HG03135 (cell line): ENCODE measurements at regions not wholly inside any gene's neighbourhood (a gene's known extent, or its start where the extent isn't known, plus 50 kb on each side); places are given as distances from the start of the nearest gene placed in this dataset.
"Not testable (repeated sequence)": the region's sequence is repeated elsewhere in the genome, so short reads cannot be mapped to it uniquely, and the experiment has no call there.

Experiments
- ATAC-seq: cut with Tn5 transposase; IDR thresholded peaks from one replicate; pipeline ENCODE4 v1.9.1; 2021; ENCODE audit warnings: mild to moderate bottlenecking, moderate library complexity; ENCODE audit not compliant: unreplicated experiment

GRCh38 chr5:107012371-107012770 is 658.4 kb downstream of the EFNA5 start:
- ATAC-seq: no peak

- ATAC-seq: no peak
These were observed 659.1 kb downstream of the EFNA5 start for GRCh38 chr5:107011605-107012004.

- no peak for ATAC-seq
These were observed 660.7 kb downstream of the EFNA5 start for GRCh38 chr5:107010060-107010459.

- no peak for ATAC-seq
These were observed 665.1 kb downstream of the EFNA5 start for GRCh38 chr5:107005653-107006052.

- ATAC-seq: no peak
These were observed 665.6 kb downstream of the EFNA5 start for GRCh38 chr5:107005161-107005560.

GRCh38 chr5:107002115-107002514 is 668.6 kb downstream of the EFNA5 start:
- no peak for ATAC-seq

- ATAC-seq: not testable (repeated sequence)
These were observed 671.2 kb downstream of the EFNA5 start for GRCh38 chr5:106999506-106999905.

- no peak for ATAC-seq
These were observed 684.7 kb downstream of the EFNA5 start for GRCh38 chr5:106986006-106986405.

- no peak for ATAC-seq
These were observed 685.6 kb downstream of the EFNA5 start for GRCh38 chr5:106985174-106985573.

- not testable (repeated sequence) for ATAC-seq
These were observed 691.6 kb downstream of the EFNA5 start for GRCh38 chr5:106979178-106979577.

- ATAC-seq: not testable (repeated sequence)
These were observed 692.1 kb downstream of the EFNA5 start for GRCh38 chr5:106978582-106979165.

GRCh38 chr5:106976363-106976762 is 694.4 kb downstream of the EFNA5 start:
- ATAC-seq: no peak

- ATAC-seq: no peak
These were observed 696.5 kb downstream of the EFNA5 start for GRCh38 chr5:106974272-106974671.

- ATAC-seq: no peak
These were observed 703.9 kb downstream of the EFNA5 start for GRCh38 chr5:106966686-106967315.

GRCh38 chr5:106964132-106964531 is 706.6 kb downstream of the EFNA5 start:
- no peak for ATAC-seq

GRCh38 chr5:106963630-106964029 is 707.1 kb downstream of the EFNA5 start:
- no peak for ATAC-seq

- ATAC-seq: no peak
These were observed 708.1 kb downstream of the EFNA5 start for GRCh38 chr5:106962464-106963230.

GRCh38 chr5:106959387-106959786 is 711.4 kb downstream of the EFNA5 start:
- ATAC-seq: no peak

- no peak for ATAC-seq
These were observed 713.4 kb downstream of the EFNA5 start for GRCh38 chr5:106957336-106957735.

GRCh38 chr5:106956886-106957285 is 713.9 kb downstream of the EFNA5 start:
- no peak for ATAC-seq

GRCh38 chr5:106956187-106956586 is 714.5 kb downstream of the EFNA5 start:
- no peak for ATAC-seq

GRCh38 chr5:106940986-106941385 is 729.8 kb downstream of the EFNA5 start:
- no peak for ATAC-seq
